K562 (cell line): ENCODE measurements at regions not wholly inside any gene's neighbourhood (a gene's known extent, or its start where the extent isn't known, plus 50 kb on each side); places are given as distances from the start of the nearest gene placed in this dataset.

Experiments
- ATAC-seq: fragments of 200-7000 bp; cut with Tn5 transposase; 3 replicates; pipeline ENCODE4 v1.9.1; 2020; ENCODE audit warnings: moderate library complexity
- BruUV-seq: library from RNA; stranded (reverse); fragments of 400-500 nt; replicated peaks from 2 replicates; lab custom pipeline; 2021; lab: Mats Ljungman, UMichigan
- CTCF ChIA-PET: fragments of 300-600 bp; formaldehyde crosslinking; extraction: SDS; loops from one replicate; lab custom pipeline; 2021; ENCODE audit warnings: low intra/inter-chr PET ratio; lab: Yijun Ruan, JAX
- POLR2A ChIA-PET: fragments of 300-600, 350-650 bp; sonication (Branson Sonifier 250); formaldehyde crosslinking; extraction: SDS; loops from one replicate; lab custom pipeline; 2021; ENCODE audit warnings: antibody characterized with exemption, inconsistent platforms; lab: Yijun Ruan, JAX
- DNase-seq, 4 experiments: peaks; one replicate each; pipeline versions ENCODE4 v3.0.0 to v3.0.0-alpha.2; 2011 to 2018; ENCODE audit warnings: low spot score in 3 of 4, mixed read lengths in 3 of 4; ENCODE audit errors: extremely low read depth in 1 of 4
- FAIRE-seq: peaks from 2 replicates; lab custom pipeline; 2011; peaks lifted over from hg19 to GRCh38; lab: Jason Lieb, UNC
- H2AFZ ChIP-seq: 2 replicates; pipeline ENCODE4 v1.6.0; 2011; ENCODE audit warnings: low read depth, low read length, control low read depth, inconsistent platforms
- H3K27ac ChIP-seq: fragments of 200-600 bp; 3 replicates; pipeline ENCODE4 v1.8.0; 2011; ENCODE audit warnings: low read depth, mild to moderate bottlenecking, control low read depth, inconsistent platforms, low read length, moderate library complexity, mixed read lengths; ENCODE audit errors: extremely low read depth
- H3K27me3 ChIP-seq, 2 experiments: fragments of 300-600 bp in 1 of 2; 2 replicates in 1 of 2; 3 replicates in 1 of 2; pipeline versions ENCODE4 v1.6.0 to v1.8.0; 2011; ENCODE audit warnings: inconsistent platforms in 2 of 2, low read length in 2 of 2, mild to moderate bottlenecking in 1 of 2, mixed read lengths in 1 of 2, moderate library complexity in 1 of 2; ENCODE audit not compliant: control insufficient read depth in 2 of 2, insufficient read depth in 2 of 2
- H3K36me3 ChIP-seq: fragments of 300-600 bp; 3 replicates; pipeline ENCODE4 v1.8.0; 2011; ENCODE audit warnings: mild to moderate bottlenecking, low read length, inconsistent platforms; ENCODE audit not compliant: control insufficient read depth, insufficient read depth
- H3K4me1 ChIP-seq, 2 experiments: fragments of 200-600 bp in 1 of 2; replicated peaks in 1 of 2; 2 replicates in 1 of 2; 3 replicates in 1 of 2; pipeline versions ENCODE4 v1.5.1 to v1.8.0; 2011; ENCODE audit warnings: inconsistent platforms in 2 of 2, low read length in 2 of 2, mild to moderate bottlenecking in 1 of 2, mixed read lengths in 1 of 2, moderate library complexity in 1 of 2; ENCODE audit not compliant: control insufficient read depth in 2 of 2, insufficient read depth in 2 of 2
- H3K4me2 ChIP-seq: 2 replicates; pipeline ENCODE4 v1.6.1; 2011; ENCODE audit warnings: low read length, control low read depth, inconsistent platforms, mixed read lengths; ENCODE audit not compliant: insufficient read depth
- H3K4me3 ChIP-seq: fragments of 200-600 bp; sonication (generic), shearing (Covaris generic); 2 replicates; pipeline ENCODE4 v1.5.1; 2016; ENCODE audit warnings: control low read depth, inconsistent platforms
- H3K79me2 ChIP-seq: fragments of 200-600 bp; 3 replicates; pipeline ENCODE4 v1.8.0; 2011; ENCODE audit warnings: low read length, inconsistent platforms; ENCODE audit not compliant: control insufficient read depth, insufficient read depth
- H3K9ac ChIP-seq, 2 experiments: 2 replicates each; pipeline versions ENCODE4 v1.6.0 to v1.6.1; 2011; ENCODE audit warnings: low read depth in 2 of 2, low read length in 2 of 2, control low read depth in 1 of 2, inconsistent platforms in 1 of 2, mild to moderate bottlenecking in 1 of 2, mixed read lengths in 1 of 2; ENCODE audit not compliant: insufficient read depth in 1 of 2
- H3K9me1 ChIP-seq: one replicate; pipeline ENCODE4 v1.6.0; 2011; ENCODE audit warnings: inconsistent platforms, mild to moderate bottlenecking, low read length, moderate library complexity; ENCODE audit not compliant: control insufficient read depth, insufficient read depth
- H3K9me3 ChIP-seq: replicated peaks from 2 replicates; pipeline ENCODE4 v1.5.1; 2011; ENCODE audit warnings: low read depth, low read length, inconsistent platforms; ENCODE audit not compliant: control insufficient read depth, insufficient read depth
- H4K20me1 ChIP-seq: replicated peaks from 2 replicates; pipeline ENCODE4 v1.6.1; 2011; ENCODE audit warnings: low read length, inconsistent platforms, mixed read lengths; ENCODE audit not compliant: control insufficient read depth, insufficient read depth
- CHD4 ChIP-seq: fragments of 200-600 bp; sonication (generic); IDR thresholded peaks from 3 replicates; pipeline ENCODE4 v1.6.1; 2012; ENCODE audit warnings: low read depth, mild to moderate bottlenecking, mixed read lengths, low read length, inconsistent platforms; ENCODE audit not compliant: insufficient read depth, insufficient replicate concordance, poor library complexity, severe bottlenecking
- DIDO1 ChIP-seq: fragments of 450-650 bp; IDR thresholded peaks from 2 replicates; pipeline ENCODE4 v1.6.1; 2016; ENCODE audit warnings: low read depth, missing biosample characterization, missing genetic modification characterization
- GTF2E2 ChIP-seq: fragments of 200-800 bp; sonication (Bioruptor generic); IDR thresholded peaks from 2 replicates; pipeline ENCODE4 v1.6.1; 2016; ENCODE audit warnings: missing genetic modification characterization, missing compliant biosample characterization
- KDM1A ChIP-seq, 2 experiments: fragments of 450-650 bp; IDR thresholded peaks; 2 replicates each; pipeline ENCODE4 v1.6.1; 2016; ENCODE audit warnings: mild to moderate bottlenecking in 2 of 2
- PCBP1 ChIP-seq: fragments of 200-400 bp; formaldehyde crosslinking; IDR thresholded peaks from 2 replicates; pipeline ENCODE4 v1.6.1; 2018; ENCODE audit warnings: mild to moderate bottlenecking, low read depth, low read length; ENCODE audit not compliant: poor library complexity, severe bottlenecking
- POLR2A ChIP-seq: fragments of 450-650 bp; conservative IDR thresholded peaks from 2 replicates; pipeline ENCODE4 v1.6.1; 2016
- SMARCA5 ChIP-seq: fragments of 450-650 bp; IDR thresholded peaks from 2 replicates; pipeline ENCODE4 v1.6.1; 2016
- ZBTB17 ChIP-seq: fragments of 450-650 bp; formaldehyde crosslinking; IDR thresholded peaks from 2 replicates; pipeline ENCODE4 v1.4.0; 2020; ENCODE audit warnings: mild to moderate bottlenecking
- ZEB2 ChIP-seq: fragments of 450-650 bp; IDR thresholded peaks from 2 replicates; pipeline ENCODE4 v1.6.1; 2016
- ZNF24 ChIP-seq: fragments of 450-650 bp; IDR thresholded peaks from 2 replicates; pipeline ENCODE4 v1.6.1; 2016
- ZNF445 ChIP-seq: fragments of 250-450 bp; sonication (Bioruptor Pico); IDR thresholded peaks from 2 replicates; pipeline ENCODE4 v1.4.0; 2020; ENCODE audit warnings: low read depth, mild to moderate bottlenecking, moderate library complexity
- ZNF518B ChIP-seq: fragments of 250-450 bp; sonication (Bioruptor Pico); IDR thresholded peaks from 2 replicates; pipeline ENCODE4 v1.5.0; 2021; ENCODE audit warnings: mild to moderate bottlenecking, moderate library complexity
- ZNF584 ChIP-seq: fragments of 200-800 bp; sonication (Bioruptor generic); IDR thresholded peaks from 2 replicates; pipeline ENCODE4 v1.6.1; 2016; ENCODE audit warnings: low read depth, mild to moderate bottlenecking, missing genetic modification characterization, missing compliant biosample characterization
- ZNF785 ChIP-seq: fragments of 250-450 bp; sonication (Bioruptor Pico); IDR thresholded peaks from 2 replicates; pipeline ENCODE4 v1.4.0; 2020; ENCODE audit warnings: mild to moderate bottlenecking
- WGBS: fragments of 100-300 bp; shearing (Covaris generic); methylation state at CpG from one replicate; pipeline ENCODE4 v1.1.6; 2016; ENCODE audit warnings: low coverage, mixed read lengths; ENCODE audit not compliant: insufficient coverage; ENCODE audit errors: missing lambda C conversion rate; 5-methylcytosine and 5-hydroxymethylcytosine counted together
- in situ Hi-C: fragments of 300-500 bp; cut with MboI; formaldehyde crosslinking; loops from 4 replicates; pipeline ENCODE4 v1.15.0; 2018; ENCODE audit warnings: inconsistent platforms, mixed read lengths
- intact Hi-C: fragments of 100-400 bp; cut with micrococcal nuclease; formaldehyde crosslinking; loops from 2 replicates; pipeline ENCODE4 v1.14.2; 2022

GRCh38 chrX:10794203-10794630 is 173.8 kb upstream of the MID1 start (continued):
- no peak for TF ChIP-seq ZNF584 (CRISPR knock-in tag)
- no peak for TF ChIP-seq ZBTB17

- Histone ChIP-seq H3K9ac (no peak overlapping the region), H3K4me1 (no peaks in the 10 kb centered on the region), H3K9me3 (no peaks in the 10 kb centered on the region), H4K20me1 (no peaks in the 10 kb centered on the region), H3K27me3 (peaks cover 0 to 5% of the 10 kb centered on the region in 2 experiments; a peak in 1 of 5 replicates), H3K4me3 (no peak overlapping the region), H3K79me2 (no peaks in the 10 kb centered on the region), H3K4me2 (no peak overlapping the region), H2AFZ (no peak overlapping the region), H3K27ac (no peak overlapping the region), H3K9me1 (no peaks in the 10 kb centered on the region), H3K36me3 (no peaks in the 10 kb centered on the region)
- TF ChIP-seq DIDO1 (tag) (no peak), ZNF24 (no peak), POLR2A (no peak), SMARCA5 (no peak), ZEB2 (no peak), ZNF445 (CRISPR knock-in tag) (no peak), GTF2E2 (no peak), KDM1A (IDR thresholded peaks at IDR 0.05) (no peak), ZNF785 (CRISPR knock-in tag) (no peak), ZNF518B (CRISPR knock-in tag) (no peak), CHD4 (no peak), PCBP1 (no peak)
- WGBS, result 0% methylated on average over 1 of the region's 1 CpG
- FAIRE-seq (no peak), ATAC-seq (no peak), DNase-seq (no peak)
- ChIA-PET CTCF (no interaction called here), POLR2A (no interaction called here)
- no TSS peak for BruUV-seq
- intact Hi-C loops (no loop called here), in situ Hi-C loops (no loop called here)
Measured at GRCh38 chrX:10795721-10796120, 175.3 kb upstream of the MID1 start.
